Kidney capillary endothelial cell (primary cell): ENCODE measurements at regions not wholly inside any gene's neighbourhood (a gene's known extent, or its start where the extent isn't known, plus 50 kb on each side); places are given as distances from the start of the nearest gene placed in this dataset.

ENCODE experiments used
- DNase-seq: peaks from one replicate; pipeline ENCODE4 v3.0.0-alpha.2; 2018; ENCODE audit warnings: low spot score

GRCh38 chr2:60320724-60321123, 232.7 kb downstream of the BCL11A start:
- no peak for DNase-seq

- no peak for DNase-seq
Observed at GRCh38 chr2:60319031-60319547, 234.4 kb downstream of the BCL11A start.

DNA sequence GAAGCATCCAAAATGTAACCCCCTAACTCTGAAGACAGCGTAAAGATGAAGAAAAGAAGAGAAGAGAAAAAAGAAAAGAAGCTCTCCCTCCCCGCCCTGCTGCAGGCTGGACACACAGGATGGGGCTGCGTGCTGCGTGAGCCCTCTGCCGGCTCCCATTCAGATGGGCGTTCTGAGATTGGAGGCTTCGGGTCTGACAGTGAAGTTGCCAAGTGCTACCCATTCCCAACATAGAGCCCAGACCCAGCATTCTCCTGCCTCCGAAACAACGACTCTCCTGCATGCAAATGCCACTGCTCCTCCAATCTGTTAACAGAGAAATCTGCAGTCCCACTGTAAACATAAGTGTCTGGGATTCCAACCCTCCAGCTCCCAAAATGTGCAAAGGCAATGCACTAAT, 234.9 kb downstream of the BCL11A start:
- no peak for DNase-seq

DNA sequence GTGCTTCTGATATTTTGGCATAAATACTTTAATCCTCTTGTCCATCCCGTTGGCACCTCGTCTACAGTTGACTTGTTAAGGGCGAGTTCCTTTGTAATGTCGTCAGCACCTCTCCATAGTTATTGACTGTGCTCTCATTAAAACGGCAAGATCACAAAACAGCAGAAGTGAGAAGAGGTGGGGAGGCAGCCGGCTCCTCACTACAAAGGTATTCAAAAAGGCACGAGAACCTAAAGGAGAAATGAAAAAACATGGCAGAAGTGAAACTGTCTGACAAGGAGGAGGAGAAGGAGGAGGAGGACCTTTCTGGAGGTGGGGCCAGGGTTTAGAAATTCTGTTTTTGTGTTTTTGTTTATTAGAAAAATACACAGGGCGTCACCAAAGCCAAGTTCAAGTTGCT, 235.6 kb downstream of the BCL11A start:
- DNase-seq = no peak

DNA sequence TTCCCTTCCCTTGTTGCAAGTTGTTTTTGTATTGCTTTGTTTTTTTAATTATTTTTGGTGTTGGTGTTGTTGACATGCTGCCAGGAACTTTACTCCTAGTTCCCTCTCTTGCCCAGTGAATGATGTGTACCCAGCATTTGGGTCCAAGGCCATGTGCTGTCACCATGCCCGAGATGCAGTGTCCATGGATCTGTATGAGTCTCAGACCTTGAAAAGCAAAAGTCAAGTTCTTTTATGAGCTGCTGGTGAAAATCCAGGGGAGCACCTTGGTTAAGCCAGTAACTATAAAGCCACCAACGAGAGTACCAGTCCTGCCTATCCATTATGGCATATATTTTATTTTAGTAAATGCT, 236.4 kb downstream of the BCL11A start:
- DNase-seq = no peak

DNA sequence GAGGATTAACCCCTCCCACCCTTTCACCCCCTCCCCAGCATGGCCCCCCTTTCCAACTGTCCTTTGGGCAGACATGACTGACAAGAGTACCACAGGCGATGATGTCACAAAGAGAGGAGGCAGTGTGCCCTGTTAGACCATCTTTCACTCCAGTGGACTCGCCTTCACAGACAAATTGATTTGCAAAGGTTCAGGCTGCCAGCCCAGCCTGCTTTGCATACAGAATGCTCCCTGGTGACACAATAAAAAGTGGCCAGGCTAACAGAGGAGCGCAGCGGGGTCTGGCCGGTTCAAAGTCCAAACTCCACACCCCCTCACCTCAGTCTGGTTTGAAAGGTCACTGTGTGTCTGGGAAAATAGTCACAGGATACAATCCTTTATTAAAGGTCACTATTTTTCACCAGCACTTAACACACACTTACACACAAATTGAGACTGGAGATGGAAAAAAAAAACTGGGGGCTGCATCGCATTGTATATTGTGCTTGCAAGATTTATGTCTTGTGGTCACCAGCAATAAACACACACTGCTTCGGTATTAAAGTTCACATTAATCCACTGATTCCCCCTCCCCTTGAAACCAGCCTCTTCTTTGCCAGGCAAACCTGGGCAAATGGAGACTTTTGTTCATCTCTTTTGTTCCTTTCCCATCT, 236.9 kb downstream of the BCL11A start:
- no peak for DNase-seq

DNA sequence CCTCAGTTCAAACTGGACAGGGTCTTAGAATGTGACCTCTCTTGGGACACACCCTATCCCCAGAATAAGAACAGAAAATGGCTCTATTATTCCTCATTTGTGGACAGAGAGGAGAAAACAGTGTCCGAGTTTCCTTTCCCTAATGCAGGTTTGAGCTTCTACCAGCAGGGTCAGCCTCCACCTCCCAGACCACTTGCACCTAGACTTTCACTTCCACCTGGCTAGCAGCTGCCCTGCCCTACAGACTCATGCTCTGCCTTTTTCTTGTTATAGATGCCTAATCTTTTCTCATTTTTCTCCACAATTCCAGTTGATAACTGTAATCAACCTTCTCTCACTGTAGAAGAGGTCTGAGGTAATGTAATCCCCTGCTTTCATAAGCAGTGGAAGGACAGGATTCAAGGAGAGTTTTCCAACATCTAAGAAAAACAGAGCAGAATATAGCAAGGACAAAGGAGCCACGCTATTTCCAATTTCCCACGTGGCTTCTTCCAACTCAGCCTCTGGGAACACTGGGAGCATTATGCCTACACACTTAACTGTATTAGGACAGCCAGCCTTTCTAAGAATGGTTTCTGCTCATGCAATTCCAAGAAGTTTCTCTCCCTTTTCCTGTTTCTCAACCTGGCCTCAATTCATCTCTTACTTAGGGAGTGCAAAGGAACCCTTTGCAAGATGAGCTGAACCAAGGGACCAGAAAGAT, 239.8 kb downstream of the BCL11A start:
- no peak for DNase-seq

DNA sequence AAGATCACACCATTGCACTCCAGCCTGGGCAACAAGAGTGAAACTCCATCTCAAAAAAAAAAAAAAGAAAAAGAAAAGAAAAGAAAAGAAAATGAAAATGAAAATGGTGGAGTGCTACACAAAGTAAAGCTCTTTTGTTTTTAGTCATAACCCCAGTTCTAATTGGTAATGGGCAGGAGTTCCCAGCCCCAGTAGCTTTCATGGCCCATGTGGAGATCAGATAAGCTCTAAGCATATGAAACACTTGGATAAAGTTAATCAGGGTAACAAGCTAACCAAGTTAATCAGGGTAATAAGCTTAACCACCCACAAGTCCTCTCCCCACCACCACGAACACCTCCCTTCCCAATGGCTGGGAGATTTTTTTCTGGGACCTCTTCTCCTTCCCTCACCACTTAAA, 240.8 kb downstream of the BCL11A start:
- no peak for DNase-seq

GRCh38 chr2:60311524-60311923, 241.9 kb downstream of the BCL11A start:
- DNase-seq = no peak

- no peak for DNase-seq
Observed at GRCh38 chr2:60309941-60310660, 243.4 kb downstream of the BCL11A start.

DNA sequence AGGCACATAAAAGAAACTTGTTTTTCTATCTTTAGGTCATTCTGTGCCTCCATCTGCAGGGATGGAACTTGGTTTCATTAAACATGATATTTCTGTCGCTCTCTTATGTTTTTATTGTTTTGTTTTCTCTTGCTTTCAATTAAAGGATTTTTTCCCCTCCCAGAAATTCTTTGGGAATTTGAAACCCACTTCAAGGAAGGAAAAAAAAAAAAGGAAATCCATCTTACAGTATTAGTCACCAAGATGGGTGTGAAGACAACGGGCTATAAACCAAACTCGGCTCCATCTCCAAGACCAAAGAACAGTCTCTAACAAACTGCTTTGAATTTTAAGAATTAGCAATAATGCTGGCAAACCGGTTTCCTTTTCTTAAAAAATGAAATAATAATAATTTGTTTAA, 244.1 kb downstream of the BCL11A start:
- DNase-seq = no peak

- no peak for DNase-seq
Observed at GRCh38 chr2:60306267-60306861, 247.1 kb downstream of the BCL11A start.

GRCh38 chr2:60303680-60304079, 249.8 kb downstream of the BCL11A start:
- DNase-seq = no peak

- DNase-seq = no peak
Observed at GRCh38 chr2:60302377-60303126, 250.9 kb downstream of the BCL11A start.

DNA sequence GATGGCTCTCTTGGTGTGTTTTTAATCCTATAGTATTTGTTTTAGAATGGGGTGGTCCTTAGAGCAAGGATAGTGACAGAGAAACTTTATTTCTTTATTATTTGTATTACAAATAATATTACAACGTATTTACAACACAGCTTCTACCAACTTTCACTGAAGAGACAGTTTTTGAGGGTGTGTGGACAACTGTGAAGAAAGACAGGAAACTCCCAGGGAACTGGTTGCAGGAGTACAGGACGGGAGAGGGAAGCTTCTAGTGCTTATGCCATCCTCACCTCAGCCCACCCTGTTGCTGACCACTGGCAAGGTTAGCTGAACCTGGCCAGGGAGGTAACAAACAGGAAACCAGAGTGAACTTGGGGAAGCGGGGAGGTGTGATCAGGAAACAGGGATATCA, 251.7 kb downstream of the BCL11A start:
- no peak for DNase-seq

DNA sequence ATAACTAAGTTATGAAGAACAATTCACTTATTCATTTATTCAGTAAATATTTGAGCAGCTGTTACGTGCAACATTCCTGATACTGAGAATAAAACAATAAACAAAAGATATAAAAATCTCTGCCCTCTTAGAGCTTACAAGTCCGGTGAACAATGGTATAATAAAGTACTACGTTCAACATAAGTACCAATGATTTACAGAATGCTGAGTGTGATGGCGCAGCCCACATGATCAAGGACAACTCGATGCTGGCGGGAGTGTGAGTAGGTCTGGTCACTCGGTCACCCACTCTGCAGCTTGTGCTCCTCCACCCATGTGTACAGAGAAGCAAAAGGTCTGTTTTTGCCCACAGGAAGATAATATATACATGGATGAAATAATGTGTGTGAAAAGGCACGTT, 254.3 kb downstream of the BCL11A start:
- no peak for DNase-seq

GRCh38 chr2:60298006-60298696, 255.3 kb downstream of the BCL11A start:
- DNase-seq = no peak

- DNase-seq = no peak
Observed at GRCh38 chr2:60297296-60298005, 256.0 kb downstream of the BCL11A start.

- no peak for DNase-seq
Observed at GRCh38 chr2:60296219-60296955, 257.1 kb downstream of the BCL11A start.

- no peak for DNase-seq
Observed at GRCh38 chr2:60295636-60295962, 257.9 kb downstream of the BCL11A start.
